RCC 7860 (cell line): ENCODE measurements at regions not wholly inside any gene's neighbourhood (a gene's known extent, or its start where the extent isn't known, plus 50 kb on each side); places are given as distances from the start of the nearest gene placed in this dataset.
A peak's percentile ranks its signal among the peaks of the same experiment; 100 is the strongest.

Source experiments
- DNase-seq: peaks from one replicate; pipeline ENCODE4 v3.0.0-alpha.2; 2015; ENCODE audit warnings: low spot score
- FAIRE-seq: peaks from 2 replicates; lab custom pipeline; 2012; peaks lifted over from hg19 to GRCh38; lab: Jason Lieb, UNC

GRCh38 chr1:221839321-221839720 is 97.4 kb upstream of the DUSP10 start:
- DNase-seq (peak; percentile 13), FAIRE-seq (no peak)

GRCh38 chr1:221837896-221838295 is 96.0 kb upstream of the DUSP10 start:
- FAIRE-seq (no peak), DNase-seq (no peak)

- no peak for FAIRE-seq
- no peak for DNase-seq
Observed at GRCh38 chr1:221834698-221835513, 93.0 kb upstream of the DUSP10 start.

- DNase-seq (no peak), FAIRE-seq (no peak)
Observed at GRCh38 chr1:221832617-221833016, 90.7 kb upstream of the DUSP10 start.

- FAIRE-seq (no peak), DNase-seq (no peak)
Observed at GRCh38 chr1:221832151-221832550, 90.3 kb upstream of the DUSP10 start.

GRCh38 chr1:221829327-221830015 is 87.6 kb upstream of the DUSP10 start:
- DNase-seq (peak; percentile 96), FAIRE-seq (peak; percentile 93)

- no peak for DNase-seq
- FAIRE-seq: no peak
Observed at GRCh38 chr1:221827307-221827642, 85.4 kb upstream of the DUSP10 start.

GRCh38 chr1:221824909-221825308 is 83.0 kb upstream of the DUSP10 start:
- DNase-seq (no peak), FAIRE-seq (no peak)

- FAIRE-seq (peak; percentile 96), DNase-seq (peak; percentile 99)
Observed at GRCh38 chr1:221824025-221824424, 82.1 kb upstream of the DUSP10 start.

- DNase-seq (no peak), FAIRE-seq (no peak)
Observed at GRCh38 chr1:221823561-221823960, 81.7 kb upstream of the DUSP10 start.

- DNase-seq (no peak), FAIRE-seq (no peak)
Observed at GRCh38 chr1:221823149-221823548, 81.3 kb upstream of the DUSP10 start.

GRCh38 chr1:221822591-221822990 is 80.7 kb upstream of the DUSP10 start:
- FAIRE-seq (no peak), DNase-seq (no peak)

- peak; percentile 97 for FAIRE-seq
Observed at GRCh38 chr1:221816899-221817298, 75.0 kb upstream of the DUSP10 start.

GRCh38 chr1:221815660-221816059 is 73.8 kb upstream of the DUSP10 start:
- no peak for FAIRE-seq
- DNase-seq: no peak

More at GRCh38 chr1:221816899-221817298, 75.0 kb upstream of the DUSP10 start:
- DNase-seq: peak; percentile 96

- no peak for FAIRE-seq
- no peak for DNase-seq
Observed at GRCh38 chr1:221813887-221814286, 72.0 kb upstream of the DUSP10 start.

GRCh38 chr1:221812905-221813597 is 71.2 kb upstream of the DUSP10 start:
- no peak for DNase-seq
- no peak for FAIRE-seq

- FAIRE-seq: no peak
- no peak for DNase-seq
Observed at GRCh38 chr1:221812088-221812752, 70.3 kb upstream of the DUSP10 start.

GRCh38 chr1:221810406-221810805 is 68.5 kb upstream of the DUSP10 start:
- FAIRE-seq (peak; percentile 92), DNase-seq (peak; percentile 92)

GRCh38 chr1:221809091-221810029 is 67.5 kb upstream of the DUSP10 start:
- FAIRE-seq (peak; percentile 60), DNase-seq (peak; percentile 90)

GRCh38 chr1:221806984-221807383 is 65.1 kb upstream of the DUSP10 start:
- no peak for FAIRE-seq
- no peak for DNase-seq
